ENCODE measurements at regions not wholly inside any gene's neighbourhood (a gene's known extent, or its start where the extent isn't known, plus 50 kb on each side); places are given as distances from the start of the nearest gene placed in this dataset.
A peak's percentile ranks its signal among the peaks of the same experiment; 100 is the strongest.

DNA sequence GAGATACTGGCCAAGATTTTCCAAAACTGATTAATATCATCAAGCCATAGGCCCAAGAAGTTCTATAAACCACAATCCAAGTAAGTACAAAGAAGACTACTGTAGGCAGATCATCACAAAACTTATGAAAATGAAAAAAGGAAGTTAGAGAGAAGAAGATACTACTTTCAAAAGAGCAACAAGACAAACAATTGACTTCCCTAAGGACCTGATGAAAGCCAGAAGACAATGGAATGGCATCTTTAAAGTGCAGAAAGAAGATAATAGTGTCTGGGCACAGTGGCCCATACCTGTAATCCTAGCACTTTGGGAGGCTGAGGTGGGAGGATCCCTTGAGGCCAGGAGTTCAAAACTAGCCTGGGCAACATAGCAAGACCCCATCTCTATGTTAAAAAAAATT, 243.1 kb downstream of the PRDM2 start:
- ATAC-seq (no peak), DNase-seq (no peak)
- Mint-ChIP-seq H3K9me3 (peaks cover 7% of the 10 kb centered on the region), H3K36me3 (ENCODE audit: insufficient read depth) (peaks cover 3% of the 10 kb centered on the region), H3K4me3 (no peak overlapping the region), H3K4me1 (ENCODE audit: low read depth) (no peaks in the 10 kb centered on the region), H3K27me3 (ENCODE audit: low read depth) (peaks cover 8% of the 10 kb centered on the region)

DNA sequence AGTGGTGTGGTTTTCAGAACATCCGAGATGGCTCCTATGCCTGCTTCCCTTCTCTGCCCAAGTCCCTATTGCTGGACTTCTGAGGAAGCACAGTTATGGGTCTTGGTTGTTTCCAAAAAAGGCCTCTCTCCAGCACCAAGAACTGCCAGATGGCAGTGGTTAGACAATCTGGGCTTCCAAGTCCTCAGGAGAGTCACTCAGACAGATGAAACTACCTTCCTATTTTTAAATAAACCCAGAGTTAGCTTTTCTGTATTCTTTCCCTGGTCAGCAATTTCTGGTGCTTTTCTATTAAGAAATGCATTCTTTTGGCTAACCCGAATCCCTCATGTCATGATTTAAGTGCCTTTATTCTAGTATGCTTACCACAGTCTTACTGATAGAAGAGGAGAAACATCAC, 245.9 kb downstream of the PRDM2 start:
- H3K27me3 Mint-ChIP-seq (ENCODE audit: low read depth): peaks cover 3% of the 10 kb centered on the region
- no peak for ATAC-seq
- peaks cover 7% of the 10 kb centered on the region for H3K9me3 Mint-ChIP-seq
- no peak for DNase-seq
- peaks cover 3% of the 10 kb centered on the region for H3K36me3 Mint-ChIP-seq (ENCODE audit: insufficient read depth)
- H3K4me1 Mint-ChIP-seq (ENCODE audit: low read depth): no peaks in the 10 kb centered on the region
- no peak overlapping the region for H3K4me3 Mint-ChIP-seq

DNA sequence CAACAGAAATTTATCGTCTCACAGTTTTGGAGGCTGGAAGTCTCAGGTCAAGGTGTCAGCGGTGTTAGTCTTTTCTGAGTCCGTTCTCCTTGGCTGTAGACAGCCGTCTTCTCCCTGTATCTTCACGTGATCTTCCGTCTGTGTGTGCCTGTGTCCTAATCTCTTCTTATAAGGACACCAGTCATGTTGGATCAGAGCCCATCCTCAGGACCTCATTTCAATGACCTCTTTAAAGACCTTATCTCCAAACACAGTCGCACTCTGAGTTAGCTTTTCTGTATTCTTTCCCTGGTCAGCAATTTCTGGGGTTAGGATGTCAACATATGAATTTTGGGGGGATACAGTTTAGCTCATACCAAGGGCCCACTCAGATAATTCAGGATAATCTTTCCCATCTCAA, 247.7 kb downstream of the PRDM2 start:
- DNase-seq (no peak), ATAC-seq (no peak)
- no peaks in the 10 kb centered on the region for H3K4me1 Mint-ChIP-seq (ENCODE audit: low read depth)
- no peaks in the 10 kb centered on the region for H3K27me3 Mint-ChIP-seq (ENCODE audit: low read depth)
- H3K4me3 Mint-ChIP-seq: no peak overlapping the region
- H3K36me3 Mint-ChIP-seq (ENCODE audit: insufficient read depth): peaks cover 3% of the 10 kb centered on the region
- H3K9me3 Mint-ChIP-seq: peaks cover 5% of the 10 kb centered on the region

DNA sequence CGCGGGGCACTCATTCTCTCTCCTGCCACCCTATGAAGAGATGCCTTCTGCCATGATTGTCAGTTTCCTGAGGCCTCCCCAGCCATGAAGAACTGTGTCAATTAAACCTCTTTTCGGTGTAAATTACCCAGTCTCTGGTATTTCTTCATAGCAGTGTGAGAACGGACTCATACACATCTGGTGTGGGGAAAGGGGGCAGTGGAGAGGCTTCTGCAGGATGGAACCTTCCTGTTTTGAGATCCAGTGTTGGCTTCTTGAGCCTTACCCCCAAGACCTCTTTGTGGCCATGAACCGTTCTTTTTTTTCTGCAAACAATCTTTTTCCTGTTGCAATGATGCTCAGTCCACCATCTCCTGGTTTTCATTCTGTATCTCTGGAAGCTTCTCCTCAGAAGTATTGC, 248.4 kb downstream of the PRDM2 start:
- H3K4me1 Mint-ChIP-seq (ENCODE audit: low read depth): no peaks in the 10 kb centered on the region
- DNase-seq: no peak
- H3K36me3 Mint-ChIP-seq (ENCODE audit: insufficient read depth): no peaks in the 10 kb centered on the region
- no peak overlapping the region for H3K4me3 Mint-ChIP-seq
- H3K27me3 Mint-ChIP-seq (ENCODE audit: low read depth): no peaks in the 10 kb centered on the region
- no peak for ATAC-seq
- H3K9me3 Mint-ChIP-seq: no peaks in the 10 kb centered on the region

DNA sequence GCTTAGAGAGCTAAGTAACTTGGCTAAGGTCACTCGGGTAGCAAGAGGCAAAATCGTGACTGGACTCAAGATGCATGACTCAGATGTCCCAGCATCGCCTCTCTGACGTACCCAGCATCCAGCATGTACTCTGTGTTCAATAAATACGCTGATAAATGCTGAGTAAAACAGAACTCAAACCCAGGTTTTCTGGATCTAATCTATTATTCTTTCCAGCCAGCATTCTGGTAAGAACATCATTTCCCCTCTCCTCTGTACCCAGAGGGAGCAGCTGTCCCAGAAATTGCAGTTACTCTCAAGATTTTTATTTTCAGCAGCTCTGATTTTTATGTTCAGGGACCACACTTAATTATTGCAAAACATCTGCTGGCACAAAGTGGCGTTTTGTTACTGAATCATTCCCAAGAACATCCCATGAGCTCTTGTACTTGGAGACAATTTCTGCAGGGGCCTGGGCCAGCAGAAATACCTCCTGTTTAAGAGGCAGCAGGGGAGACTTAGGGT, 249.0 kb downstream of the PRDM2 start:
- H3K27me3 Mint-ChIP-seq (ENCODE audit: low read depth): no peaks in the 10 kb centered on the region
- no peak overlapping the region for H3K4me3 Mint-ChIP-seq
- DNase-seq (no peak), ATAC-seq (no peak)
- no peaks in the 10 kb centered on the region for H3K9me3 Mint-ChIP-seq
- no peaks in the 10 kb centered on the region for H3K36me3 Mint-ChIP-seq (ENCODE audit: insufficient read depth)
- no peaks in the 10 kb centered on the region for H3K4me1 Mint-ChIP-seq (ENCODE audit: low read depth)

DNA sequence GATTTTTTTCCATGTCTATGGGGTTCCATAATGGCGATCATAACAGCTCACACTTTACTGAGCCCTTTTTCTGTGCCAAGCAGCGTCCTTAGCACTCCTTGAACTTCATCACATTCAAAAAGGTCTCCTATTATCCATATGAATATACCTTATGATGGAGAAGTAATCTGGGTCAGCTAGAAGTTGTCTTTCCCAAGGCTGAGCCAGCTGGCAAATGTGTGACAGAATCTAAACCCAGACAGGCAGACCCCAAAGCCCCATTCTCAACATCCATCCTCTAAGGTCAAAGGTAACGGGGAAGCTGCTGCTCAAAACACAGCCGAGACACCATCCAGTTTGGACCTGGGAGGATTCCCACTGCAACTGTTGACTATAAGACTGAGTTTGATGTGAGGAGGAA, 249.6 kb downstream of the PRDM2 start:
- H3K36me3 Mint-ChIP-seq (ENCODE audit: insufficient read depth): no peaks in the 10 kb centered on the region
- H3K4me1 Mint-ChIP-seq (ENCODE audit: low read depth): no peaks in the 10 kb centered on the region
- H3K9me3 Mint-ChIP-seq: no peaks in the 10 kb centered on the region
- DNase-seq: no peak
- no peak for ATAC-seq
- no peaks in the 10 kb centered on the region for H3K27me3 Mint-ChIP-seq (ENCODE audit: low read depth)
- no peak overlapping the region for H3K4me3 Mint-ChIP-seq

DNA sequence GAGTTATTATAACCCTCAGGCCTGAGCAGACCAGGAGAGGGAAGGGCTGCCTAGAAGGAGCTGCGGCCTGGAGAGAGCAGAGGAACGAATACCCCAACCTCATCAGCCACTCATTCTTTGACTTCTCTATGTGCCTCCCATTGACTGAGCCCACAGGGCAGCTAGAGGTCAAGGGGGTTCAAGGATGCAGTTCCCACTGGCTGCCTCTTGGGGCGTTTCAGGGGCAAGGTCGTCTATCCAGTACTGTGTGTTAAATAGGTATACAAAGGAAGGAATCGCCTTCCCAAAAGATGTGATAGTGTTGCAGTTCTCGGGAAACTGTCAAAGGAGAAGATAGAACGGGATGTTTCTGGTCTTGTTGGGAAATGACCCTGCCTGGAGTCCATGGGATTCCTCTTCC, 250.6 kb downstream of the PRDM2 start:
- Mint-ChIP-seq H3K36me3 (ENCODE audit: insufficient read depth) (no peaks in the 10 kb centered on the region), H3K4me1 (ENCODE audit: low read depth) (no peaks in the 10 kb centered on the region), H3K4me3 (no peak overlapping the region), H3K9me3 (no peaks in the 10 kb centered on the region), H3K27me3 (ENCODE audit: low read depth) (no peaks in the 10 kb centered on the region)
- no peak for DNase-seq
- ATAC-seq: no peak

DNA sequence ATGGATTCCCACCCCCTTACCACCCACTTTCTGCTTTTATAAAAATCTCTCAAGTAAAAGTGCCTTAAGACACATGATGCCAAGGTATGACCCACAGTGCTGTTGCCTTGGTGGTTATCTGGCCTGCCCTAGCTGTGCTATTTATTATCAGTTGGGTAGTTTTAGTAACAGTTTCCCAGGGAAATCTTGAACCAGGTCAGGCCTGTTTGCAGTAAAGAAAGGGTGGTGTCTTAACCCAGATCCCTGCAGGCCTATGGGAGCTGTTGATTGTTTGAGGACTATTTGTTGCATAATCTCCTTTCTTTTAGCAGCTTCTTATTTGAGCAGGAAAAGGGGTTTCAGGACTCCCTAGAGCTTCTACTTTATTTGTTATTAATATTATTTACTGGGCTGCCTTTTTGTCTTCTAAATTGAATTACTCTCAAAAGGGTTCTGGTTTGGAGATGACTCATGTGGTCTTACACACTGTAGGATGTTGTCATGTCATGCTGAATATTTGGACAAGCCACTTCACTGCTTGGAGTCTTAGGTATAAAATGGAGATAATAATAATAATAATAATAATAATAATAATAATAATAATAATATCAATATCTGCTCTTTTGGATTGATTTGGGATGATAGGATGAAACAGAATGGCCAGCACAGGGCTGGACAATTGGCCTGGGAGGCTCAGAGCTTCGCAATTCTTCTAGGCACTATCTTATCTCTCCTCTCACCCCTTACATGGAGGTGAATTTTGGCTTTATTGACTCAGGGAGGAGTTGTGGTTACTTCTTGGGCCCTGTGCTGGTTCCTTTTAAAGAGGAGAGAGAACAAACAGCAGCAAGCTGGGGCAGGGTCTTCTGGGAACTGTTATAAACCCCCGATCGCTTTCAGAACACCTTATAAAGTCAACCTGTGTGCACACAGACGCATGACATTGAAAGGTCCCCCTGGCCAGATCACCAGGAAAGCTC, 252.1 kb downstream of the PRDM2 start:
- peaks cover 4% of the 10 kb centered on the region for H3K27me3 Mint-ChIP-seq (ENCODE audit: low read depth)
- H3K4me1 Mint-ChIP-seq (ENCODE audit: low read depth): no peaks in the 10 kb centered on the region
- DNase-seq: no peak
- no peaks in the 10 kb centered on the region for H3K36me3 Mint-ChIP-seq (ENCODE audit: insufficient read depth)
- no peak for ATAC-seq
- H3K4me3 Mint-ChIP-seq: no peak overlapping the region
- H3K9me3 Mint-ChIP-seq: no peaks in the 10 kb centered on the region

DNA sequence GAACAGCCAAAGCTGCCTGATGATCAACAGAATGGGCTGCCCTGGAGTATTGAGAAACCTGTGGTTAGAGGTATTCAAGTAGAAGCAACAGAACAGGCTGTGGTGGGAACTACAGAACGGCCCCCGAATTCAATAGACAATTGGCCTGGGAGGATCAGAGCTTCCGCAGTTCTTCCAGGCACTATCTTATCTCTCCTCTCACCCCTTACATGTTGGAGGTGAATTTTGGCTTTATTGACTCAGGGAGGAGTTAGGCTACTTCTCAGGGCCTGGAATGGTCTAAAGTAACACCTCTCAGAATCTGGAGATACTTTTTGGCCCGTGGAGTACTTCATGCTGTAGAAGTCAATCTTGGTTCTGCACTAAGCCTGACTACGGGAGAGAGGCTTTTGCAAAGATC, 253.0 kb downstream of the PRDM2 start:
- H3K4me1 Mint-ChIP-seq (ENCODE audit: low read depth): no peaks in the 10 kb centered on the region
- H3K36me3 Mint-ChIP-seq (ENCODE audit: insufficient read depth): no peaks in the 10 kb centered on the region
- H3K27me3 Mint-ChIP-seq (ENCODE audit: low read depth): peaks cover 6% of the 10 kb centered on the region

DNA sequence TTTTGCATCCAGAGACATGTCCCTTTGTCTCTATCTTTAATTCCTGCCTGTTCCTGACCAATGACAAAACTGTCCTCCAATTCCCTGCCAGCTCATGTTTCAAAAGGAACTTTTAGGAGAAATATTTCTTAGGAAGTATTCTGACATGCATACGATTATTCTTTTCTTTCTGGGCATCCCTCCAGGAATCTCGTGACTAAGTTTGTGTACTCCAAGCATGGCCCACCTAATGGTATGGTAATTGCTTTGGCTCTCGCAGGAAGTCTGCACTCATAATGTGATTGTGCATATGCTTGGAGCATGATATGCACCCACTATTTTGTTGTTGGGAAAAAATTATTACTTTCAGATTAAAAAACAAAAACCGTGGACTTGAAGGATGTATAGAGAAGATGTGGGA, 256.4 kb downstream of the PRDM2 start:
- DNase-seq (no peak), ATAC-seq (no peak)
- no peak overlapping the region for H3K4me3 Mint-ChIP-seq
- H3K27me3 Mint-ChIP-seq (ENCODE audit: low read depth): peaks cover 12% of the 10 kb centered on the region
- no peaks in the 10 kb centered on the region for H3K36me3 Mint-ChIP-seq (ENCODE audit: insufficient read depth)
- no peaks in the 10 kb centered on the region for H3K9me3 Mint-ChIP-seq
- H3K4me1 Mint-ChIP-seq (ENCODE audit: low read depth): no peaks in the 10 kb centered on the region

More for the DNA sequence above, 253.0 kb downstream of the PRDM2 start:
- DNase-seq (no peak), ATAC-seq (no peak)
- H3K9me3 Mint-ChIP-seq: no peaks in the 10 kb centered on the region
- H3K4me3 Mint-ChIP-seq: no peak overlapping the region

DNA sequence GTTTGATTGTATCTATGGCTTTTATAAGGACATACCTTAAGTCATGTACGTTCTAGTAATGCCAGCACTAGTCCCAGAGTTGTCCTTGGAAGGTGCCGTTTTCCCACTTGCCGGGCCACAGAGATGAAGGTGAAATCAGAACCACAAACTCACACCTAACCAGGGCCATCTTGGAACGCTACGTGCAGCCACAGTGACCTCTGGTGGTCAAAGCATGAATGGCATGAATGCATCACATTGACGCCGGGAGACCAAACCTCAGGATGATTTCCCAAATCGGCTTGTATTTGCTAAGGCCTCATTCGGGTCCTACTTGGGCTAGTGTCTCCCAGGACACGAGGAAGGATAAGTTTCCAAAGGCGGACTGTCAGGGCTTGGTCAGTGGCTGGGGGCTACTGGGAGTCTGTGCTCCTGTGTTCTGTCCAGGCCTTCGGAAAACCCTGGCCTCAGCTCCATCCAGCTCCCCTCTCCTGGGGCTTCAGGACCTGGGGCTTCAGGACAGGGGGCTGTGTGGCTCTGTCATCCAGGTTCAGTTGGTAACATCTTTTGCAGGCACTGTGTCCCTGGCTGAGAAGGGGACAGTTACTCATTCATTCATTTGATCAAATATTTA, 260.5 kb downstream of the PRDM2 start:
- Mint-ChIP-seq H3K27me3 (ENCODE audit: low read depth) (peaks cover 31% of the 10 kb centered on the region), H3K4me3 (no peak overlapping the region)
- DNase-seq: peak; percentile 60

DNA sequence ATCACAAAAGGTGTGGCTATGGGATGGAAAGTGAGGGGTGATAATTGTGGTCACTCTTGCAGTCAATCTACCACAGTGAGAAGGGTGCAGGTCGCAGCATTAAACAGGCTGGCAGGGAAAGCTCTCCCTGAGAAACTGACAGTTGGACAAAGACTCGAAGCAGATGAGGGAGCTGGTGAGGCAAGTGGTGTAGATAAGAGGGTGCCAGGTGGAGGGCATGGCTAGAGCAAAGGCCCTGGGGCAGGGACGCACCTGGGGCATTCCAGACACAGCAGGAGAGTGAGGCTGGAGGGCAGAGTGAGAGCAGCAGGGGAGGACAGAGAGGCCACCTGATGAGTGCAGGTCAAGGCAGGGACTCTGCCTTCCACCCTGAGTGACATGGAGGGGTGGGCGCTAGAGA, 264.8 kb downstream of the PRDM2 start:
- DNase-seq (no peak), ATAC-seq (no peak)
- Mint-ChIP-seq H3K36me3 (ENCODE audit: insufficient read depth) (no peaks in the 10 kb centered on the region), H3K4me1 (ENCODE audit: low read depth) (no peaks in the 10 kb centered on the region), H3K27me3 (ENCODE audit: low read depth) (peaks cover 37% of the 10 kb centered on the region), H3K9me3 (no peaks in the 10 kb centered on the region), H3K4me3 (no peak overlapping the region)

More for the DNA sequence above, 260.5 kb downstream of the PRDM2 start:
- Mint-ChIP-seq H3K36me3 (ENCODE audit: insufficient read depth) (no peaks in the 10 kb centered on the region), H3K9me3 (no peaks in the 10 kb centered on the region), H3K4me1 (ENCODE audit: low read depth) (no peaks in the 10 kb centered on the region)
- ATAC-seq: peak in 1 of 2 donors; percentile 53

DNA sequence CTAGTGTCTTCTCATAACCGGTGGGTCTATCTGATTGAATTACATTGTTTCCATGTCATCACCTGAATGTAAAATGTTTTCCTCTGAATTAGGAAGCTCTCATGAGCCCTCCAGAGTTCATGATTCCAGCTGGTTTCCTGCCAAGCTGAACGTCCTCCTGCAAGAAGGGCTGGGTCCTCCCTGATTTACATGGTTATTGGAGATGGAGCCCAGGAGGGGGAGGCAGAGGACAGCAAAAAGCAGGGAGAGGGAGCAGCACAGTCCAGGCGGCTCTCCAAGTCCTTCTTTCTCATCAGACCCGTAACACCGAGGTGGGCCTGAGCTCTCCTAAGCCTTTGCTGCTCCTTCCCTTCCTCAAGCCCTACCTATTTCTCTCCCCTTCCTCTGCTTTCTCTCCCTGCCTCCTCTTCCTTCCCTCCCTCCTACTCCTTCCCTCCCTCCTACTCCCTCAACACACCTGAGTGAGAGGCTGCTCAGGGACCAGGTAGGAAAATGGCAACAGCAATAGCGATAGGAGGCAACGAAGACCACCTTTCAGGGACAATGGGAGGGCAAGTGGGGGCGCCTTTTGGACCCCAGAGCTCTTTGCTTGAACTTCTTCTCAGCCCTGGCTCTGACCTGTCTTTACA, 265.9 kb downstream of the PRDM2 start:
- no peak for DNase-seq
- Mint-ChIP-seq H3K4me1 (ENCODE audit: low read depth) (no peaks in the 10 kb centered on the region), H3K36me3 (ENCODE audit: insufficient read depth) (no peaks in the 10 kb centered on the region), H3K9me3 (peaks cover 3% of the 10 kb centered on the region), H3K27me3 (ENCODE audit: low read depth) (peaks cover 35% of the 10 kb centered on the region), H3K4me3 (no peak overlapping the region)
- ATAC-seq: no peak

DNA sequence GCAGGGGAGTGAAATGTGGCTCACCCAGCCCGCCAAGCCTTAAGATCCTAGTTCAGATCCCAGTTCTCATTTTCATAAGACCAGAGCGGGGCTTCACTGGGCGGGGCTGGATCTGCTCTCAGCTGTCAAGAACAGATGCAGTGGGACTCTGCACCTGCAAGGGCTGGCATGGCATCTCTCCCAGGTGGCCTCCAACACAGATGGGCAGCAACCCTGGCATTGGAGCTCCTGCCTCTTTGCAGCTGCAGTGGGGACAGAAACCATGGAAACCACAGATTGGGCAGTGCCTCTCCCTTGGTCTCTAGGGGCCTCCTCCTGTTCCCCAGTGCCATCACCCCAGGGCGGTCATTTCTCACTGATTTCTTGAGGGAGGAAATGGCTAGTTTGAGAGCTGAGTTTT, 267.7 kb downstream of the PRDM2 start:
- DNase-seq (no peak), ATAC-seq (no peak)
- no peak overlapping the region for H3K4me3 Mint-ChIP-seq
- peaks cover 13% of the 10 kb centered on the region for H3K9me3 Mint-ChIP-seq
- H3K36me3 Mint-ChIP-seq (ENCODE audit: insufficient read depth): no peaks in the 10 kb centered on the region
- peaks cover 25% of the 10 kb centered on the region for H3K27me3 Mint-ChIP-seq (ENCODE audit: low read depth)
- no peaks in the 10 kb centered on the region for H3K4me1 Mint-ChIP-seq (ENCODE audit: low read depth)

Data from activated T-cell treated with anti-CD3 and anti-CD28 coated beads, Interleukin-2, amount 50 U/mL, for 4 hours (primary cell).